Right lung (tissue), 2 donors: ENCODE measurements at regions not wholly inside any gene's neighbourhood (a gene's known extent, or its start where the extent isn't known, plus 50 kb on each side); places are given as distances from the start of the nearest gene placed in this dataset.

Experiments
- DNase-seq, 2 donors: peaks; one replicate each; pipeline ENCODE4 v3.0.0-alpha.2; 2013

DNA sequence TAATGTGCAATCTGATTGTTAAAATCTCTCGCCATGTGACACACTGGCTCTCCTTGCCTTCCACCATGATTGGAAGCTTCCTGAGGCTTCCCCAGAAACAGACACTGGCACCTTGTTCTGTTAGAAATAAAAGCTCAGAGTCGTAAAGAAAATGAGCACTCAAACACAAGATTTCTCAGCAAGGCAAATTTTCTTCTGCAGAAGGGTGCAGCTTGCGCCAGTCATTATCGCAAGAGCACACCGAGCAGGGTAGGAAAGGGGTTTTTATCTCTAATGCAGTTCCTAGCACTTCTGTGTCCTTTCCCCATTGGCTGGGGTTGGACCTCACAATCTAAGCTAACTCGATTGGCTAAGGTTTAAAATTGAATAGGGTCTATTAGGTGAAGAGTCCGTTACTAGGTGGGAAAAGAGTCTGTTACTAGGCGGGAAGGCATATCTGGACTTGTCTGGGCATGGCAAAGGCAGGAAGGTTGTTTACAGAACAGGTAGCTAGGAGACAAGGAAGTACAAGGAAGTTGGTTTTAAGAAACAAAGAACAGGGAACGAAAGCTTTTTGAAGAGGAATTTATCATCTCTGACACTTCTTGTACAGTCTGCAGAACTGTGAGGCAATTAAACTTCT, 62.6 kb upstream of the BICD1 start:
- DNase-seq: no peak

- DNase-seq: no peak
Measured at GRCh38 chr12:32047357-32048212, 59.1 kb upstream of the BICD1 start.

GRCh38 chr12:32048791-32049190, 57.9 kb upstream of the BICD1 start:
- no peak for DNase-seq

DNA sequence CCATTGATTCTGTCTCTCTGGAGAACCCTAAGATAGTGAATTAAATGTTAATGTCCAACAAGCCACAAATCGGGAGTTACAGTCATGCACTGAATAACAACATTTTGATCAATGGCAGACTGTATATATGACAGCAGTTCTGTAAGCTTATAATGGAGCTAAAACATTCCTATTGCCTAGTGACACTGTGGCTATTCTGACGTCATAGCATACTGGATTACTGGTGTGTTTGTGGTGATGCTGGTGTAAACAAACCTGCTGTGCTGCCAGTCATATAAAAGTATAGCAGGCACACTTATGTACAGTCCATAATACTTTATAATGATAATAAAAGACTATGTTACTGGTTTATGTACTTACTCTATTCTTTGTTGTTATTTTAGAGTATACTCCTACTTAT, 56.7 kb upstream of the BICD1 start:
- no peak for DNase-seq

GRCh38 chr12:32051511-32052211, 55.0 kb upstream of the BICD1 start:
- DNase-seq: no peak

DNA sequence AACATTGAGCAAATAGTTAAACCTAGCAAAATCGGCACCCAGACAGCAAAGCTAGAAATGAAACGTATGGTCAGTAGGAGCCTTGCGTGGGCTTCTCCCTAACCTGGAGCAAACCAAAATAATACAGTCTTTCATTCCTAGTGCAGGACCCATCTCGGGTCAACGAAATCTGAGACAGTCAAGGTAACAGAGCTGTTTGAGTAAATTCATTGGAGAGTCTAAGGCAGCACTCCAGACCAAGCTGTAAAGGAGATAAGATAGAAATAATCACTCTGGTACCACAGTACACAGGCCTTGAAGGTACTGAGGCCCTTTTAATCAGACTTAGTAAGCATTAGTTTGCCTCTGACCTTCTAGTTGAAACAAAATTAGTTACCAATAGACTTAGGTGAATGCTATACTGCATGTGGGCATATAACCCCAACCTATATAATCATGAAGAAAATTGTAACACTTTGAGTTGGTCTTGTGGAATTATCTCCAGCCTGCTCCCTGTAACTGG, 54.4 kb upstream of the BICD1 start:
- DNase-seq: no peak

DNA sequence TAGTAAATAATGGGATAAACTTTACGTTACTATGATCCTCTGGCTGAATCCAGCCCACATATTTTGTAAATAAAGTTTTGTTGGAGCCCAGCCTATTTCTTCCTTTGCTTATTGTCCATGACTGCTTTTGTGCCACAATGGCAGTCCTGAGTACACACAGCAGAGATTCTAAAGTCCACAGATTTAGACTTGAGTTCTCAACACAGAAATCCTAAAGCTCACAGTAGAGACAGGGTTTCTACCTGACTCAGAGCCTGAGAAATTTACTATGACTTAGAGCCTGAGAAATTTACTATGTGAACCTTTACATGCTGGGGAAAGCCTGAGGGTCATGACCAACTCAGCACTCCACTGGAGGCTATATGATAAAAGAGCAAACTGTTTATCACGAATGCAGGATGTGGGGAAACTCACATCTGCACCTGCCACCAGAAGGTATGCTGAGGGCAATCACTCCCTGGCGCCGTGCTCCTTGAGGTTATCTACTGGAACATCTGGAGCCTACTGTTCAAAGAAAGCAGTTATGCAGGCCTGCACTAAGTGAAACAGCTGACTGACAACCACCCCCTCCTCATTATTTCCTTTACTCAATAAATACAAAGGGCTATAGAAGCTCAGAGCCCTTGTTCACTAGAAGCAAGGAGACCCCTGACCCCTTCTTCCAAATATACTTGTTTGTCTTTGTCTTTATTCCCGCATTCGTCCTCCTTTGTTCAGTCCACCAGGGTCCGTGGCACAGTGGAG, 52.6 kb upstream of the BICD1 start:
- DNase-seq: no peak
